ENCODE measurements at regions not wholly inside any gene's neighbourhood (a gene's known extent, or its start where the extent isn't known, plus 50 kb on each side); places are given as distances from the start of the nearest gene placed in this dataset.
A peak's percentile ranks its signal among the peaks of the same experiment; 100 is the strongest.

GRCh38 chr13:80400164-80400864, 59.4 kb upstream of the SPRY2 start:
- Histone ChIP-seq H3K4me2 (replicated peaks; ENCODE audit: low read depth, low read length, poor library complexity, severe bottlenecking) (peak overlapping the region; percentile 50), H4K20me1 (ENCODE audit: control insufficient read depth, insufficient read depth, low read length, poor library complexity, severe bottlenecking) (no peaks in the 10 kb centered on the region), H3K4me1 (ENCODE audit: control insufficient read depth in 2 of 2, insufficient read depth in 2 of 2, low read length in 2 of 2) (peaks cover 24 to 31% of the 10 kb centered on the region in 2 donors), H3K4me3 (ENCODE audit: control extremely low read depth in 1 of 5, extremely low read depth in 1 of 5, insufficient read depth in 1 of 5, low read depth in 2 of 5, low read length in 4 of 5) (peak overlapping the region in 1 of 5 experiments; percentile 25), H3K9ac (ENCODE audit: low read length) (peak overlapping the region; percentile 19), H3K27me3 (replicated peaks in 1 of 4; ENCODE audit: control extremely low read depth in 1 of 4, control insufficient read depth in 3 of 4, insufficient read depth in 4 of 4, low read length in 3 of 4) (no peaks in the 10 kb centered on the region), H3K9me3 (ENCODE audit: control extremely low read depth in 1 of 3, control insufficient read depth in 2 of 3, insufficient read depth in 1 of 3, low read length in 2 of 3) (peaks cover 0 to 6% (median 1%) of the 10 kb centered on the region in 3 donors), H3K36me3 (replicated peaks in 1 of 2; ENCODE audit: control extremely low read depth in 1 of 2, control insufficient read depth in 1 of 2, extremely low read depth in 1 of 2, insufficient read depth in 2 of 2, low read length in 1 of 2) (no peaks in the 10 kb centered on the region), H2AFZ (ENCODE audit: insufficient read depth, low read depth, low read length, poor library complexity, severe bottlenecking) (peak overlapping the region; percentile 45), H3K27ac (ENCODE audit: low read length in 2 of 2) (peak overlapping the region; percentile 14 to 56), H3K79me2 (ENCODE audit: control insufficient read depth, insufficient read depth, low read length) (no peaks in the 10 kb centered on the region)
- H3K27me3 Mint-ChIP-seq = no peaks in the 10 kb centered on the region
- H3K27ac Mint-ChIP-seq = peak overlapping the region; percentile 84
- TF ChIP-seq EZH2 (IDR thresholded peaks at IDR 0.05; ENCODE audit: borderline replicate concordance, insufficient read depth, low read depth, low read length, poor library complexity, severe bottlenecking) (no peak), CTCF (IDR thresholded peaks at IDR 0.05) (no peak)
- intact Hi-C loops (cut with micrococcal nuclease) = loop anchor here (2.0 to 5.0 kb wide), 2 partner anchors 42 to 54 kb away; no protein-coding TSS in a partner anchor
- WGBS (ENCODE audit: insufficient coverage) = no CpG with 5 or more reads among the region's 3 CpGs
- ATAC-seq (ENCODE audit: low read depth) = peak; percentile 48
- peaks cover 11% of the 10 kb centered on the region for H3K9me3 Mint-ChIP-seq (ENCODE audit: insufficient read depth)
- POLR2A ChIA-PET = no interaction called here
- peaks cover 52% of the 10 kb centered on the region for H3K4me1 Mint-ChIP-seq
- CTCF ChIA-PET = interaction anchor here (0.6 to 2.0 kb wide), 4 partner anchors 17 to 323 kb away, joined by 3 to 6 read pairs (median 6); no protein-coding TSS in a partner anchor
- DNase-seq = peak; percentile 48
- peak overlapping the region; percentile 79 for H3K4me3 Mint-ChIP-seq
